ENCODE measurements at regions not wholly inside any gene's neighbourhood (a gene's known extent, or its start where the extent isn't known, plus 50 kb on each side); places are given as distances from the start of the nearest gene placed in this dataset.

DNA sequence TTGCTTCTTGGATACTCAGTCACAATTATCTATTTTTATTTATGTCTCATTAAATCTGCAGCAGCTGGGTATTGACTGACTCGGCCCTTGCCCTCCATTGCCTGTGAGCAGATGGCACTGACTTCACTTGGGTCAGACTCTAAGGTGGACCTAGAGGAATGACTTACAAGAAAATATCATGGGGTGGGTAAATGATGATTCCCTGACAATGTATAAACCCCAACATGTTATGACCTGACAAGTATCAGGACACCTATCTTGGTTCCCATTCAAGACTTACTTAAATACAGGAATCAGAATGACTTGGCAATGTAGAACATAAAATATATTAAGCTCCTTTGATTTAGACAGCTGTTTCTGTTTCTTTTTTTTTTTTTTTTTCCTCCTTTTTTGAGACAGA, 953.5 kb downstream of the CDH11 start:
- WGBS, 2 donors = 61 to 80% methylated on average over 1 of the region's 1 CpG
- no peak for TF ChIP-seq POLR2A (IDR thresholded peaks at IDR 0.05)
- TF ChIP-seq, protein P1, sequence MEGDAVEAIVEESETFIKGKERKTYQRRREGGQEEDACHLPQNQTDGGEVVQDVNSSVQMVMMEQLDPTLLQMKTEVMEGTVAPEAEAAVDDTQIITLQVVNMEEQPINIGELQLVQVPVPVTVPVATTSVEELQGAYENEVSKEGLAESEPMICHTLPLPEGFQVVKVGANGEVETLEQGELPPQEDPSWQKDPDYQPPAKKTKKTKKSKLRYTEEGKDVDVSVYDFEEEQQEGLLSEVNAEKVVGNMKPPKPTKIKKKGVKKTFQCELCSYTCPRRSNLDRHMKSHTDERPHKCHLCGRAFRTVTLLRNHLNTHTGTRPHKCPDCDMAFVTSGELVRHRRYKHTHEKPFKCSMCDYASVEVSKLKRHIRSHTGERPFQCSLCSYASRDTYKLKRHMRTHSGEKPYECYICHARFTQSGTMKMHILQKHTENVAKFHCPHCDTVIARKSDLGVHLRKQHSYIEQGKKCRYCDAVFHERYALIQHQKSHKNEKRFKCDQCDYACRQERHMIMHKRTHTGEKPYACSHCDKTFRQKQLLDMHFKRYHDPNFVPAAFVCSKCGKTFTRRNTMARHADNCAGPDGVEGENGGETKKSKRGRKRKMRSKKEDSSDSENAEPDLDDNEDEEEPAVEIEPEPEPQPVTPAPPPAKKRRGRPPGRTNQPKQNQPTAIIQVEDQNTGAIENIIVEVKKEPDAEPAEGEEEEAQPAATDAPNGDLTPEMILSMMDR (IDR thresholded peaks at IDR 0.05) = no peak
- intact Hi-C loops (cut with DNase I; ENCODE audit: low total_unique reads) = no loop called here

DNA sequence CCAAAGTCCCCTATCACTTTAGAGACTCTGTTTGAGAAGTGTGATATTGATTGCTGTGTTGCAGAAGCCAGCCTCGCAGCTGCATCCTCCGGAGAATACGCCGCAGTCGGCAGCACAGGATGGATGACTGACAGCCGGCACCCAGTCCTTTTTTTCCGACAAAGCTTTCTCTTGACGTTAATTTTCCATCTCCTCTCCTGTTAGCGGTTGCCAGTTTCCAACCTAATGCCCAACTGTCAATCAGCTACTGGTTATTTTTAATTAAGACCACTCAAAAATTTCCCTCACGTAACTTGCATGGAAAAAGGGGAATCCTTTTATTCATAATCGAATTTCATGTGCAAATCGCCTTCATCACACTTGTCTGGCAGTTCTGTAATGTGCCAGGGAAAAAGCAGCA, 953.9 kb downstream of the CDH11 start:
- no peaks in the 10 kb centered on the region for H3K9me3 ChIP-seq
- no peaks in the 10 kb centered on the region for H3K36me3 ChIP-seq (ENCODE audit: low read depth, missing control alignments)
- no peak overlapping the region for H3K4me3 ChIP-seq
- DNase-seq = no peak
- intact Hi-C loops (cut with DNase I; ENCODE audit: low total_unique reads) = no loop called here
- no peaks in the 10 kb centered on the region for H3K4me1 ChIP-seq
- 71 to 80% methylated on average over 12 of the region's 12 CpGs for WGBS, 2 donors
- H3K27me3 ChIP-seq = no peaks in the 10 kb centered on the region
- no peak overlapping the region for H3K27ac ChIP-seq
- no peak for TF ChIP-seq POLR2A (IDR thresholded peaks at IDR 0.05)
- TF ChIP-seq, protein P1 (IDR thresholded peaks at IDR 0.05) = no peak

More for the DNA sequence above, 953.5 kb downstream of the CDH11 start:
- H3K4me3 ChIP-seq = no peak overlapping the region
- H3K27me3 ChIP-seq = no peaks in the 10 kb centered on the region
- H3K9me3 ChIP-seq = no peaks in the 10 kb centered on the region
- no peak for DNase-seq
- no peak overlapping the region for H3K27ac ChIP-seq
- no peaks in the 10 kb centered on the region for H3K36me3 ChIP-seq (ENCODE audit: low read depth, missing control alignments)
- no peaks in the 10 kb centered on the region for H3K4me1 ChIP-seq

DNA sequence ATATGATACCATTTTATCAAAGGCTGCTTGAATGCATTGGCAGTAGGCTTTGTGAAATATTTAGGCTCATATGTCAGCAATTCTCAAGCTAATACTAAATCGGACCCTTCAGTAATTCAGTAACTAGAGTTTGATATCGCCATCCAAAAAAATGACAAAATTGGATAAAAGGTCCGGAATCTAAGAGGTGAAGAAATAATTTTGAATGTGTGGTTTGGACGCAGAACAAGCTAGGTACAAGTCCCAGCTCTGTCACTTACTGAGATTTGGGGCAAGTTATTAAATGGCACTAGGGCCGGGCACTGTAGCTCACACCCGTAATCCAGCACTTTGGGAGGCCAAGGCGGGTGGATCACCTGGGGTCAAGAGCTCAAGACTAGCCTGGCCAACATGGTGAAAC, 956.5 kb downstream of the CDH11 start:
- Histone ChIP-seq H3K27me3 (no peaks in the 10 kb centered on the region), H3K9me3 (no peaks in the 10 kb centered on the region), H3K36me3 (ENCODE audit: low read depth, missing control alignments) (no peaks in the 10 kb centered on the region), H3K4me1 (no peaks in the 10 kb centered on the region), H3K4me3 (no peak overlapping the region), H3K27ac (no peak overlapping the region)
- no peak for DNase-seq
- 87 to 93% methylated on average over 7 of the region's 7 CpGs for WGBS, 2 donors
- TF ChIP-seq POLR2A (IDR thresholded peaks at IDR 0.05) = no peak
- TF ChIP-seq, protein P1 (IDR thresholded peaks at IDR 0.05) = no peak
- intact Hi-C loops (cut with DNase I; ENCODE audit: low total_unique reads) = no loop called here

DNA sequence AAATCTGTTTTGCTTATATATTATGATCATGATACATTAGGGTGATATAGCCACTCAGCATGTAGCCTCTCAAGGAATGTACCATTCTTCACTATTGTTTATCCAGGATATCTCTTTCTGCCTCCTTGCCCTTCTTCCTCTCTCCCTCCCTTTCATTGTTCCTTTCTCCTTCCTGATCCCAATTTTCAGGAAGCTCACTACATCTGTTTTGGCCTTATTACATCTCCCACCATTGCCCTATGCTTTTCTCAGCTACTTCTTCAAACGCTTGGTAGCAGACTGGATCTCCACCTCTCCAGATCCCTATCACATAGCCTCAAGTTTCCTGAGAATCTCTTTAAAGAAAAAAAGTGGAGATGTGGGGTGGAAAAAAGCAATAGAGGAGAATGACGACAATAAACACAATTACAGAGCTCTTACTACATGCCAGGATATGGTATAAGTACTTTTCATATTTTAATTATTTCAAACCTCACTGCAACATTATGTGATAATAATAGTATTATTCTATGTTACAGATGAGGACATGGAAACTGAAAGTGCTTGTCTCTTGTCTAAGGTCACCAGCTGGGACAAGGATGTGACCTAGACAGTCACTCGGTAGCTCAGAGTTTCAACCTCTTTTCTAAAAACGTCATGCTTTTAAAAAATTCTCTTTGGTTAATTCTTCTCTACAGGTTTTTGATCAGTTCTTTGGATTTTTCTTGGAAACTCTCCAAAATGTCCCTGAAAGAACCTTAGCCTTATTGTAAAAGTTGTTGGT, 959.1 kb downstream of the CDH11 start:
- no peaks in the 10 kb centered on the region for H3K36me3 ChIP-seq (ENCODE audit: low read depth, missing control alignments)
- 70% methylated on average over 4 of the region's 4 CpGs for WGBS, 2 donors
- DNase-seq = no peak
- no peak overlapping the region for H3K4me3 ChIP-seq
- TF ChIP-seq, protein P1 (IDR thresholded peaks at IDR 0.05) = no peak
- TF ChIP-seq POLR2A (IDR thresholded peaks at IDR 0.05) = no peak
- no peaks in the 10 kb centered on the region for H3K4me1 ChIP-seq
- H3K9me3 ChIP-seq = no peaks in the 10 kb centered on the region
- intact Hi-C loops (cut with DNase I; ENCODE audit: low total_unique reads) = no loop called here
- no peak overlapping the region for H3K27ac ChIP-seq
- H3K27me3 ChIP-seq = no peaks in the 10 kb centered on the region

DNA sequence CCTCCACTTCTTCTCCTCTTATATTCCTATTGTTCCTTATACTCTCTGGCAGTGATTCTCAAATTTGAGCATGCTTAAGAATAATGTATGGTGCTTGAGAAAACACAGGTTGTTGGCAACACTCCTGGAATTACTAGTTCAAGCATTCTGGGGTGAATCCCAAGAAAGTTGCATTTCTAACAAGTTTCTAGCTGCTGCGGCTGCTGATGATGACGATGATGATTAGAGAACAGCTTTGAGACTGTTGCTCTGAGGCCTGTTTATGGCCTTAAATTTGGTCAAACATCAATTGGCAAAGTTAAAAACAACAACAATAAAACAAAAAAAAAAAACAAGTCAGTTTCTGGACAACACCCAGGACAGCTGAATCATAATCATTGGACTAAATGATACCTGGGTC, 961.9 kb downstream of the CDH11 start:
- no peak for TF ChIP-seq POLR2A (IDR thresholded peaks at IDR 0.05)
- TF ChIP-seq, protein P1 (IDR thresholded peaks at IDR 0.05) = no peak
- Histone ChIP-seq H3K36me3 (ENCODE audit: low read depth, missing control alignments) (no peaks in the 10 kb centered on the region), H3K4me3 (no peak overlapping the region), H3K9me3 (no peaks in the 10 kb centered on the region), H3K27ac (no peak overlapping the region), H3K4me1 (no peaks in the 10 kb centered on the region), H3K27me3 (no peaks in the 10 kb centered on the region)
- DNase-seq = no peak
- 58 to 66% methylated on average over 2 of the region's 2 CpGs for WGBS, 2 donors
- intact Hi-C loops (cut with DNase I; ENCODE audit: low total_unique reads) = no loop called here

Measured in testis (tissue), 2 donors.